Fibroblast of peridontal ligament (primary cell): ENCODE measurements at regions not wholly inside any gene's neighbourhood (a gene's known extent, or its start where the extent isn't known, plus 50 kb on each side); places are given as distances from the start of the nearest gene placed in this dataset.
"Not testable (repeated sequence)": the region's sequence is repeated elsewhere in the genome, so short reads cannot be mapped to it uniquely, and the experiment has no call there.

Experiments used
- DNase-seq: peaks from one replicate; pipeline ENCODE4 v3.0.0-alpha.2; 2010; ENCODE audit errors: extremely low read depth

GRCh38 chr22:22168941-22169867 is 75.4 kb upstream of the VPREB1 start:
- no peak for DNase-seq

GRCh38 chr22:22168190-22168940 is 76.2 kb upstream of the VPREB1 start:
- peak; percentile 49 for DNase-seq

GRCh38 chr22:22167791-22168189 is 76.8 kb upstream of the VPREB1 start:
- no peak for DNase-seq

- no peak for DNase-seq
Measured at GRCh38 chr22:22166941-22167713, 77.5 kb upstream of the VPREB1 start.

- no peak for DNase-seq
Measured at GRCh38 chr22:22165936-22166710, 78.5 kb upstream of the VPREB1 start.

- no peak for DNase-seq
Measured at GRCh38 chr22:22164541-22165272, 79.9 kb upstream of the VPREB1 start.

- DNase-seq: no peak
Measured at GRCh38 chr22:22161924-22162851, 82.4 kb upstream of the VPREB1 start.

GRCh38 chr22:22160768-22161167 is 83.8 kb upstream of the VPREB1 start:
- not testable (repeated sequence) for DNase-seq

GRCh38 chr22:22159384-22159783 is 85.2 kb upstream of the VPREB1 start:
- DNase-seq: no peak

GRCh38 chr22:22158965-22159364 is 85.6 kb upstream of the VPREB1 start:
- no peak for DNase-seq

GRCh38 chr22:22158207-22158816 is 86.3 kb upstream of the VPREB1 start:
- no peak for DNase-seq

GRCh38 chr22:22157348-22157725 is 87.2 kb upstream of the VPREB1 start:
- no peak for DNase-seq

- DNase-seq: peak; percentile 65
Measured at GRCh38 chr22:22156716-22157347, 87.8 kb upstream of the VPREB1 start.

GRCh38 chr22:22156348-22156715 is 88.3 kb upstream of the VPREB1 start:
- DNase-seq: no peak

GRCh38 chr22:22155607-22156006 is 89.0 kb upstream of the VPREB1 start:
- DNase-seq: no peak

GRCh38 chr22:22155146-22155545 is 89.4 kb upstream of the VPREB1 start:
- DNase-seq: no peak

- no peak for DNase-seq
Measured at GRCh38 chr22:22154040-22154439, 90.5 kb upstream of the VPREB1 start.

- DNase-seq: no peak
Measured at GRCh38 chr22:22151308-22151707, 93.3 kb upstream of the VPREB1 start.

- no peak for DNase-seq
Measured at GRCh38 chr22:22150457-22150856, 94.1 kb upstream of the VPREB1 start.
